ENCODE measurements at regions not wholly inside any gene's neighbourhood (a gene's known extent, or its start where the extent isn't known, plus 50 kb on each side); places are given as distances from the start of the nearest gene placed in this dataset.

DNA sequence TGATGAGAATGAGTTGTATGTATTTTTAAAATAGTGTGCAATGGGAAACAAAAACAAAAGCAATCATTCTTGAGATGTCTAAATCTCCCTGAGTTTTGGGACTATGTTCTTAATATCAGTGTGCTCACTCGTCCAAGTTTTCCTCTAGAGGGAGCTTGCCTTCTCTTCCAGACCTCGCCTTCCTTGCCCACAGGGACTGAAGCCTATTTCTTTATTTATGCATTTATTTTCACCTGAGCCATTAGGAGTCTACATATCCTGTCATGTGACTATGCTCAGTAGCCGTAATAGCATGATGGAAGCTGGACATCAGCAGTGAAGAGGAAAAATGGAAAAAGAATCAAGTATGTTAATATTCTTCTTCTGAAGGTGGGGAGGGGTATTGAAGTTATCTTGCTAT, 131.2 kb downstream of the SH3BGRL2 start:
- DNase-seq = no peak

DNA sequence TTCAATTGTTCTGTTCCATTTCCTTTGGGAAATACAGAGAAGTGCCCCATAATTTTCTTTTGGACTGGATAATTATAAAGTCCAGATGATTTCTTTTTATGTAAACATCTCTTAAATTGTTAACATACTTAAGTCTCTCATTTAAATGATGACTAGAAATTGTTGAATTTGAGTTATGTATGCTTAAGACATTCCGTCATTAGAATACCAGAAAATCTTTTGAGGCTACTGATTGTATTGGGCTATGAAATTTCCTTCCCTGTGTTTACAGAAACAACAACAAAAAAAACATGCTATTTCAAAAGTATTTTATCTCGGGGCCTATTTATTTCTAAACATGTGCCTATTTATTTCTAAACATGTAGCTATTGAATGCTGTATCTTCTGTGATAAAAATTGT, 125.4 kb downstream of the SH3BGRL2 start:
- no peak for DNase-seq

GRCh38 chr6:79755967-79756366, 124.8 kb downstream of the SH3BGRL2 start:
- no peak for DNase-seq

All from activated effector memory CD4-positive, alpha-beta T cell treated with anti-CD3 and anti-CD28 coated beads, Interleukin-2, amount 50 U/mL, for 16 hours (primary cell).